GM23338 (cell line): ENCODE measurements at regions not wholly inside any gene's neighbourhood (a gene's known extent, or its start where the extent isn't known, plus 50 kb on each side); places are given as distances from the start of the nearest gene placed in this dataset.

Experiments
- ATAC-seq: fragments of 200-7000 bp; cut with Tn5 transposase; 3 replicates; pipeline ENCODE4 v1.9.1; 2020
- DNase-seq: peaks from one replicate; pipeline ENCODE4 v3.0.0-alpha.2; 2015; ENCODE audit warnings: low spot score
- H2AFZ ChIP-seq: fragments of 200-600 bp; sonication (generic); 2 replicates; pipeline ENCODE4 v1.8.0; 2016; ENCODE audit warnings: antibody characterized with exemption, mild to moderate bottlenecking, moderate library complexity
- H3F3A ChIP-seq: fragments of 200-600 bp; sonication (generic); replicated peaks from 2 replicates; pipeline ENCODE4 v1.8.0; 2017; ENCODE audit warnings: antibody characterized with exemption, mixed run types, low read depth
- H3K27ac ChIP-seq: fragments of 200-600 bp; sonication (generic); 2 replicates; pipeline ENCODE4 v1.6.1; 2016; ENCODE audit warnings: low read depth
- H3K27me3 ChIP-seq: fragments of 200-600 bp; sonication (generic); 2 replicates; pipeline ENCODE4 v1.8.0; 2016; ENCODE audit warnings: mild to moderate bottlenecking, mixed run types, moderate library complexity; ENCODE audit not compliant: insufficient read depth
- H3K36me3 ChIP-seq: fragments of 200-600 bp; sonication (generic); 2 replicates; pipeline ENCODE4 v1.8.0; 2016; ENCODE audit warnings: mild to moderate bottlenecking; ENCODE audit not compliant: insufficient read depth
- H3K4me1 ChIP-seq: fragments of 200-600 bp; sonication (generic); 2 replicates; pipeline ENCODE4 v1.8.0; 2016; ENCODE audit warnings: mild to moderate bottlenecking, moderate library complexity; ENCODE audit not compliant: insufficient read depth
- H3K4me2 ChIP-seq: fragments of 200-600 bp; sonication (generic); 2 replicates; pipeline ENCODE4 v1.7.1; 2017; ENCODE audit warnings: mixed run types
- H3K4me3 ChIP-seq: fragments of 200-600 bp; sonication (generic); 2 replicates; pipeline ENCODE4 v1.6.1; 2016; ENCODE audit warnings: mixed run types
- H3K79me2 ChIP-seq: fragments of 200-600 bp; sonication (generic); replicated peaks from 2 replicates; pipeline ENCODE4 v1.8.0; 2017; ENCODE audit warnings: mild to moderate bottlenecking; ENCODE audit not compliant: insufficient read depth
- H3K9me2 ChIP-seq: fragments of 200-600 bp; sonication (generic); 2 replicates; pipeline ENCODE4 v1.8.0; 2017; ENCODE audit not compliant: insufficient read depth
- H4K20me1 ChIP-seq: fragments of 200-600 bp; sonication (generic); replicated peaks from 2 replicates; pipeline ENCODE4 v1.8.0; 2017; ENCODE audit warnings: mild to moderate bottlenecking; ENCODE audit not compliant: insufficient read depth
- H3K27ac Mint-ChIP-seq: 2 replicates; pipeline ENCODE4 v1.8.0; 2020; ENCODE audit warnings: inconsistent platforms, mild to moderate bottlenecking, moderate library complexity, mixed read lengths
- H3K27me3 Mint-ChIP-seq: 3 replicates; pipeline ENCODE4 v1.8.0; 2022; ENCODE audit warnings: low read depth, mild to moderate bottlenecking, moderate library complexity, mixed read lengths, inconsistent platforms; ENCODE audit not compliant: insufficient read depth, poor library complexity
- H3K36me3 Mint-ChIP-seq: 3 replicates; pipeline ENCODE4 v1.8.0; 2021; ENCODE audit warnings: low read depth, mild to moderate bottlenecking, inconsistent platforms, moderate library complexity, mixed read lengths
- H3K4me1 Mint-ChIP-seq: 3 replicates; pipeline ENCODE4 v1.8.0; 2020; ENCODE audit warnings: mild to moderate bottlenecking, inconsistent platforms, mixed read lengths
- H3K4me3 Mint-ChIP-seq: 3 replicates; pipeline ENCODE4 v1.8.0; 2021; ENCODE audit warnings: moderate library complexity, mild to moderate bottlenecking, inconsistent platforms, mixed read lengths
- H3K9me3 Mint-ChIP-seq: 3 replicates; pipeline ENCODE4 v1.8.0; 2020; ENCODE audit warnings: moderate library complexity, mild to moderate bottlenecking, inconsistent platforms, mixed read lengths
- CREB1 ChIP-seq: fragments of 250-450 bp; sonication (Bioruptor Pico); IDR thresholded peaks from 2 replicates; pipeline ENCODE4 v1.5.0; 2020; ENCODE audit warnings: low read depth, mild to moderate bottlenecking, moderate library complexity
- CTCF ChIP-seq, 2 experiments: fragments of 200-600 bp in 1 of 2; sonication (generic) in 1 of 2; conservative IDR thresholded peaks; 2 replicates each; pipeline versions ENCODE4 v1.5.1 to v1.6.1; 2016 to 2017; ENCODE audit warnings: antibody characterized with exemption in 2 of 2, low read depth in 2 of 2, mild to moderate bottlenecking in 2 of 2, moderate library complexity in 1 of 2
- ETS1 ChIP-seq: IDR thresholded peaks from 2 replicates; pipeline ENCODE4 v1.6.1; 2016; ENCODE audit warnings: antibody characterized with exemption
- EZH2 ChIP-seq: fragments of 200-600 bp; sonication (generic); IDR thresholded peaks from one replicate; pipeline ENCODE4 v1.8.0; 2017; ENCODE audit warnings: antibody characterized with exemption, mild to moderate bottlenecking, low read depth; ENCODE audit not compliant: unreplicated experiment
- POLR2AphosphoS5 ChIP-seq: IDR thresholded peaks from 2 replicates; pipeline ENCODE4 v1.6.1; 2016; ENCODE audit warnings: antibody characterized with exemption, low read depth
- REST ChIP-seq: IDR thresholded peaks from one replicate; pipeline ENCODE4 v1.6.1; 2018; ENCODE audit warnings: antibody characterized with exemption; ENCODE audit not compliant: unreplicated experiment
- STAT1 ChIP-seq: IDR thresholded peaks from one replicate; pipeline ENCODE4 v1.6.1; 2016; ENCODE audit warnings: antibody characterized with exemption; ENCODE audit not compliant: unreplicated experiment
- ZNF114 ChIP-seq: fragments of 250-450 bp; sonication (Bioruptor Pico); IDR thresholded peaks from 2 replicates; pipeline ENCODE4 v1.5.0; 2020; ENCODE audit warnings: mild to moderate bottlenecking, moderate library complexity

GRCh38 chr15:31839388-31839787, 190.9 kb upstream of the CHRNA7 start (continued):
- TF ChIP-seq ETS1 (no peak), CTCF (conservative IDR thresholded peaks at IDR 0.05; ENCODE audit: low read depth in 2 of 2) (no peak), EZH2 (no peak), POLR2AphosphoS5 (no peak), REST (no peak)

GRCh38 chr15:31840849-31841476, 189.4 kb upstream of the CHRNA7 start:
- Mint-ChIP-seq H3K27ac (no peak overlapping the region), H3K4me1 (no peaks in the 10 kb centered on the region), H3K4me3 (no peak overlapping the region), H3K36me3 (no peaks in the 10 kb centered on the region), H3K27me3 (peaks cover 3% of the 10 kb centered on the region), H3K9me3 (no peaks in the 10 kb centered on the region)
- Histone ChIP-seq H3F3A (no peaks in the 10 kb centered on the region), H4K20me1 (no peaks in the 10 kb centered on the region), H3K4me1 (no peaks in the 10 kb centered on the region), H3K36me3 (no peaks in the 10 kb centered on the region), H3K4me2 (no peak overlapping the region), H3K27ac (no peak overlapping the region), H3K79me2 (no peaks in the 10 kb centered on the region), H2AFZ (no peak overlapping the region), H3K4me3 (no peak overlapping the region), H3K27me3 (no peaks in the 10 kb centered on the region), H3K9me2 (no peaks in the 10 kb centered on the region)
- ATAC-seq (no peak), DNase-seq (no peak)
- TF ChIP-seq CREB1 (CRISPR knock-in tag) (no peak), CTCF (conservative IDR thresholded peaks at IDR 0.05; ENCODE audit: low read depth in 2 of 2) (no peak), STAT1 (no peak), ZNF114 (CRISPR knock-in tag) (no peak), EZH2 (no peak), REST (no peak), ETS1 (no peak)
